DND-41 (cell line): ENCODE measurements at regions not wholly inside any gene's neighbourhood (a gene's known extent, or its start where the extent isn't known, plus 50 kb on each side); places are given as distances from the start of the nearest gene placed in this dataset.

Experiments used
- CTCF ChIP-seq: IDR thresholded peaks from 2 replicates; pipeline ENCODE4 v1.5.1; 2012; ENCODE audit warnings: borderline replicate concordance, low read length, moderate library complexity, mild to moderate bottlenecking; ENCODE audit not compliant: poor library complexity, severe bottlenecking; ENCODE audit errors: extremely low read depth
- EZH2 ChIP-seq: IDR thresholded peaks from 3 replicates; pipeline ENCODE4 v1.6.1; 2012; ENCODE audit warnings: borderline replicate concordance, low read depth, mild to moderate bottlenecking, moderate library complexity, low read length, inconsistent platforms; ENCODE audit not compliant: severe bottlenecking

GRCh38 chr10:124182088-124182541 lies 88.7 kb upstream of the CHST15 start:
- no peak for TF ChIP-seq CTCF
- TF ChIP-seq EZH2 = no peak
